ENCODE measurements at regions not wholly inside any gene's neighbourhood (a gene's known extent, or its start where the extent isn't known, plus 50 kb on each side); places are given as distances from the start of the nearest gene placed in this dataset.

- no peak overlapping the region for H3K4me3 ChIP-seq
- 97 to 98% methylated on average over 2 of the region's 2 CpGs for WGBS, 2 donors
- ATAC-seq (ENCODE audit: low FRiP score in 2 of 2) (no peak), DNase-seq (no peak)
- no peaks in the 10 kb centered on the region for H3K4me1 ChIP-seq
- peaks cover 0 to 11% (median 5%) of the 10 kb centered on the region in 4 donors for H3K9me3 ChIP-seq
- TF ChIP-seq CTCF (IDR thresholded peaks at IDR 0.05) = no peak
- no peak for TF ChIP-seq POLR2A (IDR thresholded peaks at IDR 0.05)
- no peak for TF ChIP-seq EP300 (IDR thresholded peaks at IDR 0.05)
- no peak for TF ChIP-seq POLR2AphosphoS5 (IDR thresholded peaks at IDR 0.05)
- no peak overlapping the region for H3K27ac ChIP-seq
- H3K36me3 ChIP-seq = no peaks in the 10 kb centered on the region
- H3K27me3 ChIP-seq = no peaks in the 10 kb centered on the region
Measured at GRCh38 chr1:30631700-30632099, 91.7 kb downstream of the MATN1 start.

DNA sequence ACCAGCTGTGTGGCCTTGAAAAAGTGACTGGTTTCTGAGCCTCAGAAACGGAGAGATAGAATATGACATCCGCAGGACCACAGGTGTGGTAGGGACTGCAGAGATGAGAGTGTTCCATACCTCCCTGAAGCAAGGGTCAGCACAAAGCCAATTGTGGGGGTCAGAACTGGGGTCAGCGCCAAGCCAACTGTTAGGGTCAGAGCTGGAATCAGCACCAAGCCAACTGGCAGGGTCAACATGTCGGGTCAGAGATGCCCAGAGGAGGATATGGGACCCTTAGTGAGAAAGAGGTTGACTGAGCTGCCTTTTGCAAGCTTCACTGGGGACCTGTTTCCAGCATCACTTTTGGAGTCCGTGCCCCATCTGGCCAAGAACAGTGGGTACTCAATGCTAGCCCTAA lies 93.9 kb downstream of the MATN1 start:
- ATAC-seq (ENCODE audit: low FRiP score in 2 of 2) (no peak), DNase-seq (no peak)
- Histone ChIP-seq H3K9me3 (peaks cover 0 to 11% (median 7%) of the 10 kb centered on the region in 4 donors), H3K27ac (no peak overlapping the region), H3K27me3 (no peaks in the 10 kb centered on the region), H3K4me1 (no peaks in the 10 kb centered on the region), H3K4me3 (no peak overlapping the region), H3K36me3 (no peaks in the 10 kb centered on the region)
- 80 to 91% methylated on average over 4 to 5 of the region's 5 CpGs for WGBS, 2 donors
- TF ChIP-seq CTCF (IDR thresholded peaks at IDR 0.05) (no peak), POLR2A (IDR thresholded peaks at IDR 0.05) (no peak), EP300 (IDR thresholded peaks at IDR 0.05) (no peak), POLR2AphosphoS5 (IDR thresholded peaks at IDR 0.05) (no peak)

DNA sequence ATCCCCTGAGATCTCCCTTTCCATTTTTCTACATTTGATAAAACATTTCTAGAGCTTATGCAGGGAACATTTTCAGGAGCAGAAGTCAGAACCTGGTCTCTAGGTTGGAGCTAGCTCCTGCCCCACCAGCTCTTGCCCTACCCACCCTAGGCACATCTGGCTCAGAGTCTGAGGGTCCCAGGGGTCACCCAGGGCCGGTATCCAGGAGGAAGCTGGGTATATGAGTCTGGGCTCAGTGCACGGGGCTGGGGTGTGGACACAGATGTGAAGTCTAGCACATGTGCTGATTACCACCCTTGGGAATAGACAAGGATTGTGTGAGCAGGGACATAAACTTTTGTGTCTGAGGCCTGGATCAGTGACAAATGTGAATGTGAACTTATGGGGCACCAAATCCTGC lies 95.4 kb downstream of the MATN1 start:
- Histone ChIP-seq H3K27me3 (no peaks in the 10 kb centered on the region), H3K4me3 (no peak overlapping the region), H3K36me3 (no peaks in the 10 kb centered on the region), H3K4me1 (no peaks in the 10 kb centered on the region), H3K9me3 (peaks cover 5 to 19% (median 12%) of the 10 kb centered on the region in 4 donors), H3K27ac (no peak overlapping the region)
- WGBS, 2 donors = 40% methylated on average over 2 of the region's 2 CpGs; no CpG with 5 or more reads in 1 of the 2 donors
- TF ChIP-seq POLR2AphosphoS5 (IDR thresholded peaks at IDR 0.05) (no peak), EP300 (IDR thresholded peaks at IDR 0.05) (no peak), POLR2A (IDR thresholded peaks at IDR 0.05) (no peak), CTCF (IDR thresholded peaks at IDR 0.05) (no peak)
- ATAC-seq (ENCODE audit: low FRiP score in 2 of 2) = peak in 1 of 2 donors; percentile 51
- no peak for DNase-seq

GRCh38 chr1:30627206-30627605 lies 96.2 kb downstream of the MATN1 start:
- no peaks in the 10 kb centered on the region for H3K4me1 ChIP-seq
- peaks cover 5 to 19% (median 13%) of the 10 kb centered on the region in 4 donors for H3K9me3 ChIP-seq
- no peak overlapping the region for H3K27ac ChIP-seq
- no peak for TF ChIP-seq EP300 (IDR thresholded peaks at IDR 0.05)
- no peak for TF ChIP-seq POLR2A (IDR thresholded peaks at IDR 0.05)
- no peak for TF ChIP-seq POLR2AphosphoS5 (IDR thresholded peaks at IDR 0.05)
- TF ChIP-seq CTCF (IDR thresholded peaks at IDR 0.05) = no peak
- H3K36me3 ChIP-seq = no peaks in the 10 kb centered on the region
- 50 to 60% methylated on average over 1 of the region's 1 CpG for WGBS, 2 donors
- ATAC-seq (ENCODE audit: low FRiP score in 2 of 2) = no peak
- no peaks in the 10 kb centered on the region for H3K27me3 ChIP-seq
- no peak overlapping the region for H3K4me3 ChIP-seq
- no peak for DNase-seq

DNA sequence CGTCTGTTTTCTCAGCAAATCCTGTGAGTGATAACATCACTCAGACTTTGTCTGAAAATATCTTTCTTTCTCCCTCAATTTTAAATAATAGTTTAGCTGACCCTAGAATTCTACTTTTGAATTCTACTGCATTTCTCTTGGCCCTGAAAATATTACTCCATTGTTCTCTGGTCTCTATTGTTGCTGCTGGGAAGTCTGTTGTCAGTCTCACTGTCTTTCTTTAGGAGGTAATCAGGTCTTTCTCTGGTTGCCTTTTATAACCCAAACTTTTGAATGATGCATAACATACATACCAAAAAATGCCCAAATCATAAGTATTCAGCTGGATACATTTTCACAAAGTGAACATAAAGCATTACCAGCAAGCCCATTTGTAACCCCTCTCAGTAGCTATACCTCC lies 100.0 kb downstream of the MATN1 start:
- H3K27ac ChIP-seq = no peak overlapping the region

More for the DNA sequence above, 100.0 kb downstream of the MATN1 start:
- no peaks in the 10 kb centered on the region for H3K36me3 ChIP-seq
- TF ChIP-seq POLR2A (IDR thresholded peaks at IDR 0.05) (no peak), CTCF (IDR thresholded peaks at IDR 0.05) (no peak), POLR2AphosphoS5 (IDR thresholded peaks at IDR 0.05) (no peak), EP300 (IDR thresholded peaks at IDR 0.05) (no peak)
- peaks cover 5 to 19% (median 13%) of the 10 kb centered on the region in 4 donors for H3K9me3 ChIP-seq
- ATAC-seq (ENCODE audit: low FRiP score in 2 of 2) (no peak), DNase-seq (no peak)
- no peak overlapping the region for H3K4me3 ChIP-seq
- no peaks in the 10 kb centered on the region for H3K4me1 ChIP-seq
- no peaks in the 10 kb centered on the region for H3K27me3 ChIP-seq
- 100% methylated on average over 1 of the region's 1 CpG for WGBS, 2 donors

Measured in upper lobe of left lung (tissue), 6 donors.